HG03457 (cell line): ENCODE measurements at regions not wholly inside any gene's neighbourhood (a gene's known extent, or its start where the extent isn't known, plus 50 kb on each side); places are given as distances from the start of the nearest gene placed in this dataset.
"Not testable (repeated sequence)": the region's sequence is repeated elsewhere in the genome, so short reads cannot be mapped to it uniquely, and the experiment has no call there.

Experiments
- ATAC-seq: cut with Tn5 transposase; IDR thresholded peaks from one replicate; pipeline ENCODE4 v1.9.1; 2021; ENCODE audit warnings: moderate number of reproducible peaks; ENCODE audit not compliant: unreplicated experiment

DNA sequence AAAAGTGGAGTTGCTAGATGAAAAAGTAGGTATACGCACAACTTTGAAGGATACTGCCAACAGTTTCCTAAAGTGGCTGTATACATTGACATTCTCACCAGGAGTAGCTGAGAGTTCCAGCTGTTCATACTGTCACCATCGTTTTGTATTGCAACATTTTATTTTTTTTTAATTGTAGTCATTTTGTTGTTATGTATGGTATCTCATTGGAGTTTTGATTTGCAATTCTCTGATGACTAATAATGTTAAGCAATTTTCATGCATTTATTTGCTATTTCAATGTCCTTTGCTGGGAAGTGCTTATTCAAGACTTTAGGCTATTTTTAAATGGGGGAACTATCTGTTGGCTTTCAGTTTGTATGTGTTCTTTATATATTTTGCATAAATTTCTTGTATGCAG, 185.1 kb upstream of the TGFBR2 start:
- ATAC-seq: no peak

DNA sequence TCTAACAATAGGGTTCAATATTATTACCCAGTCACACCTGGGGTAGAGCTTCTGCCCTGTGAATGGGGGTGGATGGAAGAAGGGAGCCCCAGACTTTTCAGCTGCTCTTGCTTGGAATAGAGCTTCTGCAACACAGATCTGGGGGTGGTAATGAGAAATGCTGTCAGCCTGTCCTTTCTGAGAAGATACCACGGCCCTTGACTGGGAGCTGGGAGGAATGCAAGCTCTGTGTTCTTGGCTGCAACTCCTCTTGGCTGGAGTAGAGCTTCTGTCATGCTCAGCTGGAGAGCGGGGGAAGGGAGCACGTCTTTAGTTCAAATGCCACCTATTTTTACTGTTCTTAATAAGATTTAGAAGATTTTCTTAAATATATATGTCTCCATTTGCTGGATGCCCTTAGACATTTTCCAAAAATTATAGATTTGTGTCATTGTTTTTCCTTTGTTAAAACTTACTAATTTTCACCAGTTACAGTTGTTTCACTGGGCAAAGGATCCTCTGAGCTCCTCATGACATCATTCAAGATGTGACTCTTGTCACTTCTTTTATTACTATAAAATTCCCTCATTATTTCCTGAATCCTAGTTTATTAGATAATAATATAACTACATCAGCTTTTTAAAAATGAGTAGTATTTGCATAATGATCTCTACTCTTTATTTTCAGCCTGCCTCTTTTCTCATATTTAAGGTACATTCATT, 180.0 kb upstream of the TGFBR2 start:
- no peak for ATAC-seq

DNA sequence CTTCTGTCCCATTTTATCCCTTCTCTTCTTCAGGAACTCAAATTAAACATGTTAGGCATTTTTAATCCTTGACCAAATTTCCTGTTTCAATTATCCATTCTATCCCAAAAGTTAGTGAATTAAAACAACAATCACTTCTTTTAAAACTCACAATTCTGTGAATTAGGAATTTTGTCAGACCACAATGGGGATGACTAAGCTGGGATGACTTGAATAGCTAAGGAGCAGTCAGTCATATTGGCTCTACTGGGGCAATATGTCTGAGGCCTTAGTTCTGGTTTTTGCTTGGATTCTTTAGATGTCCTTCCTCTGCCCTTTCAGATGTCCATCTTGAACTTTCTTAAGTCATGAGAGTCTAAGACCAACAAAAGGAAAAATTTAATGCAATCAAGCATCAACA, 178.2 kb upstream of the TGFBR2 start:
- no peak for ATAC-seq

DNA sequence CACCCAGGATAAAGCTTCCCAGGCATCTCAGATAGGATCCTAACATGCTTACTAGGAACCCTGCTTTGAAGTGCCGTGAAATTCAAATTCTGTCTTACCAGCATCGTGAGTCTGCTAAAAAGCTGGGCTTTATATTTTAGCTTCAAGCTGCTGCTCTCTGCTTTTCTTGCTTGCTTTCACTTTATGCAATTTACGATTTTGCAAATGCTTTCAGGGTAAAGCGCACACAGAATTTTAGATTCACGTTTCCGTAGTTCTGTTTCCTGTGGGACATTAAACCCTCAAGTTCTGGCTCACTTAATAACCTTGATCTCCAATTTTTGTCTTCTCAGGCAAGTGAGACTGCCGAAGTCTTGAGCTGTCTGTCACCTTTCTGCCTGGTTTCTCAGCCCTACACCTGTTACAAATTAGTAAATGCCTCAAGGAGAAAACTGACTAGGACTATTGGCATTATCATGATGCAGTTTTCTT, 170.5 kb upstream of the TGFBR2 start:
- no peak for ATAC-seq

DNA sequence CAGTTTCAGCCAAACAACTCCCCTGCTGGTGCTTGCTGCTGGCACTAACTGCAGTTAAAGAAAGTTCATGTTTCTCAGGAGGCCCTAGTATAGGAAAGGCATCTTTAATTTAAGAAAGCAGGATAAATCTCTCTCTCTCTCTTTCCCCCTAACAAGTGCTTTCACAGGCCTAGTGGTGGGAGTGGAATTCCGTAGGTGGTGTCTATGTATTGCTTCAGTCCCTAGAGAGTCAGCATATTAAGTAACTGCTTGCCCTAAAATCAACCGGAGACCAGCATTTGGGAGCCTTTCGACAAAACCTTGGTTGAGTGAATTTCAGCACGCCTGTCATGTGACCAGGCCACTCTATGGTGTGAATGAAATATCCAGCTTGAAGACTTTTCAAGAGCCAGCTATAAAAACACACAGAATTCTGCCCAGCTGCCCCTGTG, 169.2 kb upstream of the TGFBR2 start:
- ATAC-seq: no peak

DNA sequence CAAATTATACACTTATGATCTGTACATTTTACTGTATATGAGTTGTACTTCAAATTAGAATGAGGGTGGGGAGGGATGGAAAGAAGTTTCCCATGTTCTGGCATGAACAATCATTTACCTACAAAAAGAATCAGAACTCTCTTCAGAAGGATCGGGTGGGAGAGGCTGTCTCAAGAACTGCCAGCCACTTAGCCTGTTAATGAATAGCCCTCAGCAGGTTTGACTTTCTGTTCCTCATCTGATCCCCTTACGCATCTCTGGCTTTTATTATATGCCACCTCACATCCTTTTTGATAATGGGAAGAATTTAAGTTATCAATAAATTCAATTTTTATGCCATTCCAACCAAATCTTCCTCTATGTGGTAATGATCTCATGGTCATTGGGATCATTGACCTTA, 168.3 kb upstream of the TGFBR2 start:
- no peak for ATAC-seq

DNA sequence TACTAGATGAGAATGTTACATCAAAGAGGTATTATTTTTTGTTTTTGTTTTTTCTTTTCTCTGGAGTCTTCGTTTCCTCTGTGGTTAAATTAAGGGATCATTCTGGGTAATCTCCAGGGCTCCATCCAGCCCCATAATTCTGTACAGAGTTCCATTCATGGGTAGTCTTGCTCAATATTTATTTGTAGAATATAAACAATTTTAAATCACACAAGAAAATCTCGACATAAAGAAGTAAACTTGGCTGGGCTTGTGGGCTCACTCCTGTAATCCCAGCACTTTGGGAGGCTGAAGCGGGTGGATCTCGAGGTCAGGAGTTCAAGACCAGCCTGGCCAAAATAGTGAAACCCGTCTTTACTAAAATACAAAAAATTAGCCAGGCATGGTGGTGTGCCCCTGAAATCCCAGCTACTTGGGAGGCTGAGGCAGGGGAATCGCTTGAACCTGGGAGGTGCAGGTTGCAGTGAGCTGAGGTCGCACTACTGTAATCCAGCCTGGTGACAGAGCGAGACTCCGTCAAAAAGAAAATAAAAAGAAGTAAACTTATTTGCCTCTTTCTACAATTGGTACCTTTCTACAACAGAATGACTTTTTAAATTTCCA, 166.8 kb upstream of the TGFBR2 start:
- no peak for ATAC-seq

DNA sequence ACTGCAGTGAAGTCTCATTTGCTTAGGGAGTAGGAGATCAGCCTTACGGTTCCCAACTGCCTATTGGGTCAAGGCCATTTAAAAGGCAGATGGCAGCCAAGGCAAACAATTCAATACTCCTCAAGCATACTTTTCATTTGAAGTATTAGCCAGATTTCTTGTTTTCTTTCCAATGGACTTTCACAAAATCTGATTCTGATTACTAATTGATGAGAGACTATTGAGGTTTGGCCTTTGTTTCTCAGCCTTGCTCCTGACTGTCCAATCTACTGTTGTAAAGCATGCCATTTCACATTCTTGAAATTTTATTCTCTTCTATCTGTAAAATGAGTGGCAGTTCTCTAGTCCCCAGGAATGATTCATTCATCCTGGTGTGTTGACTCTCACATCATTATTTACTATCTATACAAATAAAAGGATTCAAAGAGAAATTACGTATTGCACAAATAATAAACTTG, 166.2 kb upstream of the TGFBR2 start:
- ATAC-seq: no peak

DNA sequence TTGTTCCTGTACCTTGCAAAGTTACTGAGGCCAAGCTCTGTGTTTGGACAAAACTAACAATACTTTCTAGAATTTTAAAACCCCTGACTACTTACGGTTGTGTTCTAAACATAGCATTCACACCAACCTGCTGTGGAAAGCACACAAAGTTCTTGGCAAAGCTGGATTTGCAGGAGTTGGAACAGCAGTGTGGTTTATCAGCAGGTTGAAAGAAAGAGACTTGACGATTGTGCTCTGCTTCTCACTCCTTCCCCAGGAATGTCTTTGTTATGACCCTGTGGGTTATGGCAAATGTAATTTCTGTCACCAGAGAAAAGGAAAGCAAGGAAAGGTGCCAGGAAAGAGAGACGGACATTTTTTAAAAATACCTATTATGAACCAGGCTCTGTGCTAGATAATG, 165.5 kb upstream of the TGFBR2 start:
- ATAC-seq: no peak

DNA sequence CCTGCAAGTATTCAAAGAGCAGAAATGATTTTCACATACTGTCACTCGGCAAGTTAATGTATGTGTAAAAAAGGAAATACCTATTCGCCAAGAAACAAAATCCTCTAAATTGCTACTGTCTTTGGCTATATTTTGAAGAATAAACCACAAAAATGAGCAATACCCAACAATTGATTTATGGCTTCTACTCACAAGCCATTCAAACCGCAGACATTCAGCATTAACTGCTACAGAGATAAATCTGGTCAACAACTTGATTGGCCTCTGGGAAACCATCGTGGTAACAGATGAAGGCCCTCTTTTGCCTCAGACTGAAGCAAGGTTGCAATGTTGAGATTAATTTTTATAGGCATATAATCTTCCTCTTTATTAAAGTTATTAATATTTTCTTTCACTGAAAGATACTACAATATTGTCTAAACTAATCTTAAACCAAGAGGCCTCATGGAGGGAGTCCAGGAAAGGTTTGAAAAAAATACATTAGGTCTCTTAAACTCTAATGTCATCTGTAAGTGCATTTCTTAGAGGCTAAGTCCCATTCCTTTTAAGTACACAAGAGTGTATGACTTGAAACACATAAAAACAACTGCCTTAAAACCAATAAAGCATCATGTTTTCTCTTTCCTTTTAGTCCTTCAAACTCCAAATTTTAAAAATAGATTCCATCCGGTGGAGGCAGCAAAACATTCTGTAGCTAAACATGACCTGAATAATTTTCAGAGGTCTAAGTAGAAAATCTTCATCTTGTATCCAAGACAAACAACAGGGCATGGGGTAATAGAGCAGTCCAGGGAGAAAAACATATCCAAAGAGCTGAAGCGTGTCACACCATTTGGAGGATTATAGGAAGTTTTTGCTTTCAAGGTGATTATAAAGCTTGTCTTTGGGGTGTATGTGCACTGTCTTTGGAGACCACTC, 162.4 kb upstream of the TGFBR2 start:
- no peak for ATAC-seq

DNA sequence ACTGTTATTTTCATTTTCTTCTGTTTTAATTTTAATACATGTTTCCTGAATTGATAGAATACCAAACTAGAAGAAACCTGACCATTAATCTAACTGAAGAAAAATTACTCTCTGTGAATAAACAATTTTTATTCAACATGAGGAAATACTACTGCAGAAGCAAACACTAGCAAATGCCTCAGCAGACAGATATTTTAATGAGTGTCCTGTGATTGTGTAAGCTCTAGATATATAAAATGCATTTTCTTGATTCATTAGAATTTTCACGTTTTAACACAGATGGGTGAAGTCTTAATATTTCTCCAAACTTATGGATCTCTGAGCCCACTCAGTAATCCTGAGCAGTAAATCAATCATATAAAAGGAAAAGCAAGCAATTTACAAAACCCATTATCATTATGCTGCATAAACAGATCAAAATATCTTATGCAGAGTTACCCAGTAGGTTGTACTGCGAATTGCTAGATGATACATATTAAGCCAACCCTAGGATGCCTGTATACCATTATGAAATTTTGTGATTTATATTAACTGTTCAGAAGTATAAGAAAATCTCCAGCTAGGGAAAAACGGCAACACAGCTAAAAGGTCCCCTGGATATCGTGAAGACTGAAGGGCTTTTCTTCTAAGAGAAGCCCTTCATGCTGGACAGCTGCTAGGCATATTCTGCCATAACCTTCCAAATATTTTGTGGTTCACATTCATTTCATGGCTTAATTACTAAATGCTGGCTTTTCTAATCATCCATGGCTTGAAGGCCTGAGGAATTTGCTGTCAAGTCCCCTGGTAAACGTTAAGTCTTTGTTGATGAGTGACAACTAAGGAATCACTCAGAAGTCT, 157.7 kb upstream of the TGFBR2 start:
- no peak for ATAC-seq

DNA sequence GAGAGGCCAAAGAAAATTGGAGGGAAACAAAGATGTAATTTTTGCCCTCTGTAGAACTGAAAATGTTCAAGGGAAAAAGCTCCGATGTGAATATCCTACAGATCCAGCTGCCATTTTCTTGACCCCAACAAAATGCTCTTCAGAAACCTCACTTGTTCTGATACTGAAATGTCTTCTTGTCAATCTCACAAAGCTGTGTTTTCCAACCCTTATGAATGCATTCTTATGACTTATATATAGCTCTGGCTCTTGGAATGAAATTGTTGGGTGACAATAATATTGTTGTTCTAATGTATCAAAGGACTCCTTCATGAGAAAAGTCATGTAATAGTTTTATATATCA, 157.1 kb upstream of the TGFBR2 start:
- no peak for ATAC-seq

DNA sequence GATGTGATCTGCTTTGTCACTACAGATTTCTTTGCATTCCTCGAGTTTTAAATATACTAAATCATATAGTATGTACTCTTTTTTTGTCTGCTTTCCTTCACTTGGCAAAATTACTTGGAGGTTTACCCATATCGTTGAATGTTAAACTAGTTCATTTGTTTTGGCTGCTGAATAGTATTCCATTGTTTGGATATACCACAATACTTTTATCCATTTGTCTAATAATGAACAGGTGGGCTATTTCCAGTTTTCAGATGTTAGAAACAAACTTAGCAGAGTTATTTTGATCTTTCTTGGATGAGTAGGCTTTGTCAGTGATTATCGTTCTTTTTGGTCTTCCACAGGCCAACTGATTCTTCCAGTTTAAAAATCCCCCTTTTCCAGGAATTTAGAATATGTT, 154.0 kb upstream of the TGFBR2 start:
- ATAC-seq: no peak

DNA sequence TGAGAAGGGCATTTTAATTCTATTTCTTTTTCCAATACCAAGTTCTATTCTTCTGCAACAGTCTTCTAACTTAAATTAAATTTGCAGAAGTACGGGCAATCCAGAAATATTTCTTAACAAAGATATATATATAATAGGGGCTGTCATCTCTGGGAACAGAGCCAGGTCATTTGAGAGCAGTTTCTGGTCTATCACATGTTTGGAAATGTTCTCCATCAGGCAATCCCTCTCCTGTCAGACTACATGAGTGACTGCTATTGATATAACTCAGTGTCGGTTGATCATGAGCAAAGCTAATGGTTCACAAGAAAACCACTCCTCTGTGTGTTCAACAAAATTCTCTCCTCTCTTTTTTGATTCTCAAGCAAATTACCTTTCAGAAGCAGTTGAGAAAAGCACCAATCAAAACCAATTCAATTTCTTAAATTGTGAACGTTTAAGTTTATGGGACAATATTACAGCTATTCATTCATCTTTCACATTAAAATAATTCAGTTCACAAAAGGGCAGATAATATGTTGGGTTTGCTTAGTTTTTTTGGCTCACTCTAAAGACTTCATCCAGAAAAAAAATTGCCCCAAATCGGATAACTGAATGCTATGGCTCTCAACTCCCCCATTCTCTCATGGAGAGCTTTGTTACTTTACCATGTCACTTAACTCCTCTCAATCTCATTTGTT, 152.9 kb upstream of the TGFBR2 start:
- ATAC-seq: no peak

DNA sequence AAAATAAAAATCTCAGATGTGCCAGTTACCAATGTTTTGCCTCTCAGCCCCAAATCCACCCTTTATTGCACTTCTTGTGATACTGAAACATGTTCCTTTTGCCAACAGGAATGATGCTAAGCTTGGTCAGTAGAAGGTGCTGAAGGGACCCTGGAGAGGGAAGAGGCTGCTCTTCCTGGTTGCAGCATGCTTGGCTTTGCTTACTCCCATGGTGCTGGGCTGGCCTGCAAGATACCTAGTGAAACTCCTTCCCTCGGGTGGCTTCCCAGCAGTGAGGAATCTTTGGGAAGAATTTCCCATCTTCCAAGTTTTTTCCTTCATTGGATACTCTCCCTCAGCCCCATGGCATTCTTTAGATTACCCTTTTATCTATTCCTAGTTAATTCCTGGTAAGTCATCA, 151.8 kb upstream of the TGFBR2 start:
- no peak for ATAC-seq

DNA sequence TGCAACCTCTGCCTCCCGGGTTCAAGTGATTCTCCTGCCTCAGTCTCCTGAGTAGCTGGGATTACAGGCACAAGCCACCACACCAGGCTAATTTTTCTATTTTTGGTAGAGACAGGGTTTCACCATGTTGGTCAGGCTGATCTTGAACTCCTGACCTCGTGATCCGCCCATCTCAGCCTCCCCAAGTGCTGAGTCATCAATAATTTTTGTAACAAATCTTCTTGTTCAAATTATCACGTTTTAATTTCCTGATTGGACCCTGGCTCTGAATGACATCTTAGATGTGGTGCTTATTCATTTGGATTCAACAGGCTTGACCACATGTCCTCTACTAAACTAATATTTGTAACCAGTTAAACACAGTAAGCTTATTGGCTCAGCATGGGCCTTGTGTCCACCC, 151.3 kb upstream of the TGFBR2 start:
- not testable (repeated sequence) for ATAC-seq

DNA sequence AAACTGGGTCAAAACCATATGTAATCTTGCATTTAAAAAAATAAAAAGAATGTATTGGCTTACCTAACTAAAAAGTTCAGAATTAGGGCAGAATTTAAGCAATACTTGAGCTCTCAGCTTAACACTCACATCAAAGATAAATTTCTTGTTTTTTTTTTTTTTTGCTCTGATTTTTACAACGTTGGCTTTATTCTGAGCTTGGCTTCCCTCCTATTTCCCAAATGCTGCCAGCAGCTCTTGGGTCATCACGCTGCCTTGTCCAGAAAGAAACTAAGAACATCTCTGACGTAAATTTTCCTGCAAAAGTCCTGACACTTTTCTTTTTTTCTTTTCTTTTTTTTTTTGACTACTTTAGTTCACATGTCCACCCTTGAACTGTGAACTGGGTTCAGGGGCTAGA, 150.6 kb upstream of the TGFBR2 start:
- ATAC-seq: no peak

DNA sequence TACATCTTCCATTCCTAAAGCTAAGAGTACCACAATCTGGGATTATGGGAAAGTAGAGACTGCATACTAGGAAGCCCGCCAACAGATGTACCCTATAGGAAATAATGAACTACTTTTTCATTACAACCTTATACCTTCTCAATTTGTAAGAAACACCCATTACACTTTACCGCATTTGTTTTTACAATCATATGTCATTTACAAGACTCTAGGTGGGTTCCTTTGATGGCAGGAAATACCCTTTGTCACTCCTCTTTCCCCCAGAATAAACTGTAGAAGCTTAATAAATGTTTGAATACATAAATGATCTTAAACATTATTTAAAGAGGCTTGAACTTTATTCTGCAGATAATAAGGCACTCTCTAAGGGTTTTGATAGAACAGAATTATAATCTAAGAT, 150.1 kb upstream of the TGFBR2 start:
- ATAC-seq: no peak

DNA sequence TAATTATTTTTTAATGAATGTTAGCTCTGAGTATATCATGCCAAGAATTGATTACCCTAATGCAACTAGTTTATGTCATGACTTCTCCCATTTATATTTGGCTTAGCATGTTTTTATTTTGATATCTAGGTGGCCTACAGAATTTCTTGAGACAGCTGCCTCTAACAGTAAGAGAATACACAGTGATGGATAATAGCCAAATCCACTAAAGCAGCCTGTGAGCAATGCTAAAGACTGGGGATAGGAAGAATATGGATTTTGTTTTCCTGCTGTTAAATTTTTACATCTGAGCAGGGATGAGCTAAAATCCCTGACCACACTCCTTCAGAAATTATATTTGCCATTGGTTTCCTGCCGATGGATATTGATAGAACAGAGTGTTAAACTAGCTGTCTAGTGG, 149.3 kb upstream of the TGFBR2 start:
- ATAC-seq: no peak

DNA sequence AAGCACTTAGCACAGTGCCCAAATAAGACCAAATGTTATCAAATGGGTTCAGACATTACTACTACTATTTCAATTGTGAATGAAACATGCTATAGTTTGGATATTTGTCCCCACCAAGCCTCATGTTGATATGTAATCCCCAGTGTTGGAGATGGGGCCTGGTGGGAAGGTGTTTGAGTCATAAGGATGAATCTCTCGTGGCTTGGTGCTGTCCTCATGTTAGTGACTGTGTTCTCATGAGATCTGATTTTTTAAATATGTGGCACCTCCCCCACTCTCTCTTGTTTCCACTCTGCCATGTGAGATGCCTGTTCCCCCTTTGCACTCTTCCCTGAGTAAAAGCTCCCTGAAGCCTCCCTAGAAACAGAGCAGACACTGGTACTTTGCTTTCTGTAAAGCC, 148.7 kb upstream of the TGFBR2 start:
- no peak for ATAC-seq
